NCI-H187 (cell line): ENCODE measurements at regions not wholly inside any gene's neighbourhood (a gene's known extent, or its start where the extent isn't known, plus 50 kb on each side); places are given as distances from the start of the nearest gene placed in this dataset.
A peak's percentile ranks its signal among the peaks of the same experiment; 100 is the strongest.

Experiments
- DNase-seq, 2 experiments: peaks; one replicate each; lab custom pipeline; 2025; lab: John Stamatoyannopoulos, UW

- no peak for DNase-seq
These were observed 316.2 kb downstream of the CENPC start for GRCh38 chr4:67229148-67229547.

DNA sequence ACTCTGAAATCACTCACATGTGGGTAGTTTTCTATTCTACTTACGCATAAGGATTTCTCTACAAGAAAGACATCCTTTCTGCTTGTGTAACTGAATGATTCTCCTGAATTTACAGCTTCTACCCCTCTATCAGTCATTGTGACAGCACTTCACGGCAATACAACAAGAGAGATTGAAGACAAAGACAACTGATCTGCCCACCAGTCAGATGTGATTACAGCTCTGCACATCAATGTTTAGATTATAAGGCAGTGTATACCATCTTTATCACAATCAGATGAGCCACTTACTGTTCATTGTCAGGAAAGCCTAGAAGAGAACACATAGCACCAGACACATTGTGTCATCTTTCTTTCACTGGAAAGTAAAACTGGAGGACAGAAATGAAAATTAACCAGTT is 324.4 kb downstream of the CENPC start:
- no peak for DNase-seq

DNA sequence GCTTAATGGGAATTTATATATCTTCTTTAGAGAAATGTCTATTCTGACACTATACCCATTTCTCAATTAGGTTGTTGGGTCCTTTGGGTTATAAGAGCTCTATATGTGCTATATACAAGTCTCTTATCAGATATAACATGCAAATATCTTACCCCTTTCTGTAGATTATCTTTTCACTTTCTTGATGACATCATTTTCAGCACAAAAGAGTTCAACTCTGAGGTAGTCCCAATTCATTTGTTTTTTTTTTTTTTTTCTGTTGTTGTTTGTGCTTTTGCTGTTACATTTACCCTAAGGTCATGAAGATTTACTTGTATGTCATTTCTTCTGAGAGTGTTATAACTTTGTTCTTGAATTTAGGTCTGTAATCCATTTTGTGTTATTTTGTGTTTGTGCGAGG is 326.4 kb downstream of the CENPC start:
- no peak for DNase-seq

GRCh38 chr4:67207941-67208441 is 337.3 kb downstream of the CENPC start:
- DNase-seq: no peak

GRCh38 chr4:67204441-67204840 is 340.9 kb downstream of the CENPC start:
- peak; percentile 10 to 37 for DNase-seq

GRCh38 chr4:67201334-67201733 is 344.0 kb downstream of the CENPC start:
- no peak for DNase-seq

DNA sequence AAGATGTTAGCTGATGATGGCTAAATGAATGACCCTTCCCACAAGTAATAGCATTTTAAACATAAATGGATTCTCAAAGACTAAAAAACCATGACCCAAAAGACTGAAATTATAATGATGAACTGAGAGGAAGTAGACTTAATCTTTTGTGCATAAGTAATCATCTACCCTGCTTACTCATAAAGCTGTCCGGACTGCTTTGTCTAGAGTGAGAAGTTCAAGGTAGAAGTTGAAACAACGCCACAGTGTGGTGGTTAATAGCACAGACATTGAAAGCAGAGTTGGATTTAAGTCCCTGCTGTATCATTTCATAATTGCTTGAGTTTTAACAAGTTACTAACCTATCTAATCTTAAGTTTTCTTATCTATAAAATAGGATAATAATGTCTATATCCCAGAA is 346.6 kb downstream of the CENPC start:
- peak in 1 of 2 experiments; percentile 8 for DNase-seq

GRCh38 chr4:67167849-67168248 is 377.5 kb downstream of the CENPC start:
- DNase-seq: no peak

DNA sequence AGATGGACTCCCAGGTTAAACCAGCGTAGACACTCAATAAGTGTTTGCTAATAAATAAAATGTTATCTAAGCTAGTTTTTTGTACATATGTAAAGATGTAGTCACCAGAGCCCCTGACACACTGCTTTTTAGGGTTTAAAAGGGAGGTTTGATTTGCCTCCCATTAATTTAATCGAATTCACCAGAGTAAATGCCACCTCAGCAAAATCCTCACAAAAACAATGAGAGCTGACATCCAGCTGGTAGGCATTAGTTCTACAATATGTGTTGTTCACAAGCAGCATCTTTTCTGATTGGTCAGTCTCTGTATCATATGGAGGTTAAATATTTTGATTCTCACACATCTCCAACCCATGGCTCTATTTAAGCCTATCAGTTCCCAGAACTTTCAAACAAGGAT is 382.6 kb downstream of the CENPC start:
- DNase-seq: no peak

DNA sequence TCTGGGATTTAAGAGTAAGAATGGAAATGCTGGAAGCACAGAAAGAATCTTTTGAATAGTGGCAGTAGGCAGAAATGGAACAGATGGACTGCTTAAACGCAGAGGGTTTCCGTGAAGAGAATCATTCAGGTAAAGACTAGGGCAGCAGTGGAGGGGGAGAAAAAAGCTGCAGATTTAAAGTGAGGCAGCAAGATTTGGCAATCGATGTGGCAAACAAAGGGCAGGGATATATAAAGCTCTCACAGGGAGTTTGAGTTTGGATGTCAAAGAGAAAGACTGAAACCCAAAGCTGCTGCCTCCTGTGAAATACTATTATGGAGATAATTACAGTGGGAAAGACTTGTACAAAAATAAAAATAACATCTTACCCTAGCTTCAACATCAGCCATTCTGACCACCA is 384.0 kb downstream of the CENPC start:
- no peak for DNase-seq

GRCh38 chr4:67160394-67160793 is 384.9 kb downstream of the CENPC start:
- no peak for DNase-seq

GRCh38 chr4:67158666-67159065 is 386.6 kb downstream of the CENPC start:
- DNase-seq: no peak

DNA sequence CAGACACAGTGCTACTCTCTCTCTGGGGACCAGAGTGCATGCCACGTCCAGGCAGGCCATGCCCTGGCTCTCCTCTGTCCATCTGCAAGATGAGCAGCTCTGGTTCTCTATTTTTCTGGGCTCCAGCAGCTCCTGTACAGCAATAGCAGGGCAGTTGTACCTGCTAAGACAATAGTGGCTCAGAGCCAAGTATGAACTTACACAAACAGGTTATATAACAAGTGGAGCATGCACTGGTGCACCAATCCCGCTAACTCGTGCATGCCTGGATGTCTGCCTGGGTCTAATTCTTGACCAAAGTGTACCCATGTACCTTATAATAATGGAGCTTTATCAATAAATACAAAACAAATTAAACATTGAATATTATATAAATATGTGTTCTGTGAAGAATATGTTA is 392.3 kb downstream of the CENPC start:
- no peak for DNase-seq

GRCh38 chr4:67151376-67152343 is 393.6 kb downstream of the CENPC start:
- no peak for DNase-seq

GRCh38 chr4:67141586-67141985 is 403.7 kb downstream of the CENPC start:
- DNase-seq: no peak

DNA sequence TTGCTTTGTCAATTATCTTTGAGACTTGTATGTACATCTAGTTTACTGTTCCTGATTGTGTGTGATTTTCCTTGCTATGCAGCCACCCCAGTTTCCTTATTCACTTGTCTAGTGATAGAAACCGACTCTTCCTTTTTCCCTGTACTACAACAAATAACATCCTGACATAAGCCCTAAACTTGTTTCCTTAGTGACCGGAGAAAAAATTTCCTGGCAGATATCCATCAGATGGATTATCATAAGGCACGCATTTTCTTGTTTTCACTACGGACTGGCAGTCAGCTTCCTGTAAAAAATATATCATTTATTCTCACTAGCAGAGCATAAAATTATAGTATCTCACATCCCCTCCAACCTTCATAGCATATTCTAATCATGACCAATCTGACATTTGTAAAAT is 410.7 kb downstream of the CENPC start:
- no peak for DNase-seq

DNA sequence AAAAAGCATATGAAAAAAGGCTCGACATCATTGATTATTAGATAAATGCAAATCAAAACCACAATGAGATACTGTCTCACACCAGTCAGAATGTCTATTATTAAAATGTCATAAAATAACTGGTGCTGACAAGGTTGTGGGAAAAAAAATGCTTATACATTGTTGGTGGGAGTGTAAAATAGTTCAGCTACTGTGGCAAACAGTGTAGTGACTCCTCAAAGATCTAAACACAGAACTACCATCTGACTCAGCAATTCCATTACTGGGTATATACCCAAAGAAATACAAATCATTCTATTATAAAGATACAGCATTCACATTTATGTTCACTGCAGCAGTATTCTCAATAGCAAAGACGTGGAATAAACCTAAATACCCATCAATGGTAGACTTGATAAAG is 412.1 kb downstream of the CENPC start:
- DNase-seq: no peak

DNA sequence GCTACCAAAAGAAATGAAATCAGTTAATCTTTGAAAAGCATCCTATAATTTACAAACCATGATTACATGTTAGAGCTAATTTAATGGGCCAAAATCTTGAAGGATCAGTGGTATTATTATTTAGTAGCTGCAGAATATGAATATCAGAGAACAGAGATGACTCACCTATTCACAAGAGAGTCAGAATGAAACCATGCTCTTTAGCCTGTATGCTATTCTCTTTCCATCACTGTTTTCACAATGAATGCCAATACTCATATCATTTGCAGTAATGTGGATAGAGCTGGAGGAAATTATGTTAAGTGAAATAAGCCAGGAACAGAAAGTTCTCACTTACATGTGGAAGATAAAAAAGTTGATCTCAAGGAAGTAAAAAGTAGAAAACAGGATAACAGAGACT is 414.1 kb downstream of the CENPC start:
- DNase-seq: no peak

GRCh38 chr4:67130411-67130810 is 414.9 kb downstream of the CENPC start:
- no peak for DNase-seq

DNA sequence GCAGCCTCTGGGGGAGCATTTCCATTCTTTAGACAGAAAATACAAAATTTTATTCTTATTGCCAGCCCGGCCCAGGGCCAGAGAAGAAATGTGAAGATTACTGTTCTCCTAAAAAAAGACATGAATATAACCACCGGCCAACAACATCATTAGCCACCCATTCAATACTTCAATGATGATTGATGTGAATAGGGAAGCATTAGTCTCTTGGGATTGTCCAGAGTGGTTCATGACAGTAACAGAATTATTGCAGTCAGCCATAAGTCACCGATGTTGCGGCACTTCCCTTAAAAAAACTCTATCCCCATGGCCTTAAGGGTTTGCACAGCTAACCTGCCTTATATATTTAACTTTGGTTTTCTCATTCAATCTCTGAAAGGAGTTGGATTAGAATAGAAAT is 418.7 kb downstream of the CENPC start:
- no peak for DNase-seq

DNA sequence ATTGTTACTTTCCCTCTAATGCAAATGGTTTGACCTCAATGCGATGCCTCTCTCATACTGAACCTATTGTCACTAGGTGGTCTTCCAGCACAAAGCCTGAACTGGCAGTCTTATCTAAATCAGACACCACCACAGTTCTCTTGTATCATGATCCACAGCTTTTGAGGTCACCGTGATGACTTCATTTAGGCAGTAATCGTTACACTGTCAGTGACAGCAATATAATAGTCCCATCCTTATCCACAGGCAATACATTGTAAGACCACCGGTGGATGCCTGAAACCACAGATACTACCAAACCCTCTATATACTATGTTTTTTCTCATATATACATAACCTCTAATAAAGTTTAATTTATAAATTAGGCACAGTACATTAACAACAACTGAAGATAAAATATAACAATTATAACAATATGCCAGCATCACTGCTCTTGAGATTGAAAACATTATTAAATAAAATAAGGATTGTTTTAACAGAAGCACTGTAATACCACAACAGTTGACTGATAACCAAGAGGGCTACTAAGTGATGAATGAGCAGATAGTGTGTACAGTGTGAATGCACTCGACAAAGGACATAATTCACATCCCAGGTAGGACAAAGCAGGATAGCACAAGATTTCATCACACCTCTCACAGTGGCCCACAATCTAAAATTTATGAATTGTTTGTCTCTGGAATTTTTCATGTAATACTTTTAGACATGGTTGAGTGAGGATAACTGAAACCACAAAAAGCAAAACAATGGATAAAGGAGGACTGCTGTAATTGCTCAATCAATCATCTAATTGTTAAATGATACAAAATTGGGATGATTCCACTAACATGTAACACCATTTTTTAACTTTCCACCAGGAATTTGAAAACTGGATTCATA is 419.4 kb downstream of the CENPC start:
- no peak for DNase-seq

DNA sequence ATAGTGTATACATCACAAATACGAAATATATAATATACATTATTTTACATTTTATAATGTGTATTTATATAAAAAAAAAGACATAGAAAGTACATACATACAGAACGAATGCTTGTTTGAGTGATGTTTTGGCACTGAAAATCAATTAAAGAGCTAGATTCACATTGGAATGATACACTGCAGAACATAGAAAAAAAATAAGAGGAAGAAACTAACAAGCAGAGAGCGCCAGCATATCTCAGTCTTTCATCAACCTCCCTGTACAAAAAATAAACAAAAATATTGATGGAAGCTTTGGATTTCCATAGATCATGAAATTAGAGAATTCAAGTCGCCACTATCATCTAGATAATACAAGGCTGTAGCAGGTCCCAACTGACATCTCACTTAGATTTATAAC is 420.6 kb downstream of the CENPC start:
- DNase-seq: no peak

GRCh38 chr4:67122029-67122428 is 423.3 kb downstream of the CENPC start:
- DNase-seq: no peak
